Islet precursor cell (in vitro differentiated cells): ENCODE measurements at regions not wholly inside any gene's neighbourhood (a gene's known extent, or its start where the extent isn't known, plus 50 kb on each side); places are given as distances from the start of the nearest gene placed in this dataset.

Experiments
- DNase-seq: peaks from one replicate; pipeline ENCODE4 v3.0.0-alpha.2; 2018

GRCh38 chr18:78171954-78172353, 807.7 kb upstream of the SALL3 start:
- DNase-seq: no peak

GRCh38 chr18:78174737-78175136, 804.9 kb upstream of the SALL3 start:
- DNase-seq: no peak

- DNase-seq: no peak
These were observed 800.8 kb upstream of the SALL3 start for GRCh38 chr18:78178812-78179211.

- DNase-seq: no peak
These were observed 798.9 kb upstream of the SALL3 start for GRCh38 chr18:78180741-78181140.

- DNase-seq: no peak
These were observed 795.8 kb upstream of the SALL3 start for GRCh38 chr18:78183815-78184214.

GRCh38 chr18:78191276-78191675, 788.3 kb upstream of the SALL3 start:
- no peak for DNase-seq

- peak; percentile 80 for DNase-seq
These were observed 787.6 kb upstream of the SALL3 start for GRCh38 chr18:78192054-78192453.

- no peak for DNase-seq
These were observed 783.3 kb upstream of the SALL3 start for GRCh38 chr18:78196280-78196679.

- DNase-seq: no peak
These were observed 780.6 kb upstream of the SALL3 start for GRCh38 chr18:78199002-78199401.

- DNase-seq: no peak
These were observed 780.0 kb upstream of the SALL3 start for GRCh38 chr18:78199611-78200010.

- DNase-seq: no peak
These were observed 771.7 kb upstream of the SALL3 start for GRCh38 chr18:78207942-78208341.

GRCh38 chr18:78208461-78208860, 771.2 kb upstream of the SALL3 start:
- no peak for DNase-seq

- DNase-seq: no peak
These were observed 766.1 kb upstream of the SALL3 start for GRCh38 chr18:78213361-78213994.

- no peak for DNase-seq
These were observed 758.1 kb upstream of the SALL3 start for GRCh38 chr18:78221496-78221895.

GRCh38 chr18:78228974-78229373, 750.6 kb upstream of the SALL3 start:
- DNase-seq: no peak

- DNase-seq: no peak
These were observed 748.7 kb upstream of the SALL3 start for GRCh38 chr18:78230911-78231310.

- peak; percentile 16 for DNase-seq
These were observed 747.4 kb upstream of the SALL3 start for GRCh38 chr18:78232196-78232595.

GRCh38 chr18:78237864-78238263, 741.8 kb upstream of the SALL3 start:
- DNase-seq: no peak

- no peak for DNase-seq
These were observed 741.1 kb upstream of the SALL3 start for GRCh38 chr18:78238404-78239089.

- DNase-seq: no peak
These were observed 740.5 kb upstream of the SALL3 start for GRCh38 chr18:78239090-78239457.

GRCh38 chr18:78240101-78240500, 739.5 kb upstream of the SALL3 start:
- DNase-seq: no peak

GRCh38 chr18:78240627-78241252, 738.9 kb upstream of the SALL3 start:
- DNase-seq: peak; percentile 68

- no peak for DNase-seq
These were observed 737.9 kb upstream of the SALL3 start for GRCh38 chr18:78241535-78242253.

- DNase-seq: no peak
These were observed 737.4 kb upstream of the SALL3 start for GRCh38 chr18:78242254-78242643.
